OCI-LY1 (cell line): ENCODE measurements at regions not wholly inside any gene's neighbourhood (a gene's known extent, or its start where the extent isn't known, plus 50 kb on each side); places are given as distances from the start of the nearest gene placed in this dataset.

Source experiments
- H2AFZ ChIP-seq: fragments of 200-600 bp; sonication (generic), shearing (Covaris generic); 2 replicates; pipeline ENCODE4 v1.6.0; 2014; ENCODE audit warnings: antibody characterized with exemption, mild to moderate bottlenecking, low read length
- H3F3A ChIP-seq: fragments of 200-600 bp; sonication (generic), shearing (Covaris generic); 2 replicates; pipeline ENCODE4 v1.6.0; 2014; ENCODE audit warnings: mild to moderate bottlenecking, antibody characterized with exemption, low read length, moderate library complexity; ENCODE audit not compliant: insufficient read depth
- H3K27ac ChIP-seq: fragments of 200-600 bp; sonication (generic); 2 replicates; pipeline ENCODE4 v1.5.1; 2014; ENCODE audit warnings: low read length, mixed run types, mild to moderate bottlenecking, low read depth; ENCODE audit not compliant: poor library complexity, severe bottlenecking
- H3K27me3 ChIP-seq: fragments of 200-600 bp; sonication (generic); 2 replicates; pipeline ENCODE4 v1.6.0; 2014; ENCODE audit warnings: antibody characterized with exemption, mild to moderate bottlenecking, low read length, moderate library complexity; ENCODE audit not compliant: insufficient read depth
- H3K36me3 ChIP-seq: fragments of 200-600 bp; sonication (generic); 2 replicates; pipeline ENCODE4 v1.6.1; 2014; ENCODE audit warnings: mild to moderate bottlenecking, antibody characterized with exemption, low read length, moderate library complexity, mixed read lengths; ENCODE audit not compliant: insufficient read depth
- H3K4me1 ChIP-seq: fragments of 200-600 bp; sonication (generic); 2 replicates; pipeline ENCODE4 v1.5.1; 2014; ENCODE audit warnings: mild to moderate bottlenecking, low read length, moderate library complexity; ENCODE audit not compliant: insufficient read depth, severe bottlenecking
- H3K4me2 ChIP-seq: fragments of 200-600 bp; sonication (generic), shearing (Covaris generic); 2 replicates; pipeline ENCODE4 v1.6.1; 2014; ENCODE audit warnings: low read length
- H3K4me3 ChIP-seq: fragments of 200-600 bp; sonication (generic); 2 replicates; pipeline ENCODE4 v1.5.1; 2014; ENCODE audit warnings: low read length, low read depth, mild to moderate bottlenecking, mixed read lengths; ENCODE audit not compliant: poor library complexity, severe bottlenecking
- H3K79me2 ChIP-seq: fragments of 200-600 bp; shearing (Covaris generic); 2 replicates; pipeline ENCODE4 v1.6.1; 2016; ENCODE audit warnings: mixed run types, low read length, mixed read lengths; ENCODE audit not compliant: insufficient read depth
- H3K9ac ChIP-seq: fragments of 200-600 bp; sonication (generic), shearing (Covaris generic); 2 replicates; pipeline ENCODE4 v1.6.1; 2014; ENCODE audit warnings: mild to moderate bottlenecking, low read length, mixed read lengths
- H3K9me2 ChIP-seq: fragments of 200-600 bp; sonication (generic), shearing (Covaris generic); 2 replicates; pipeline ENCODE4 v1.6.1; 2014; ENCODE audit warnings: low read depth, mild to moderate bottlenecking, low read length, mixed read lengths
- H3K9me3 ChIP-seq: fragments of 200-600 bp; shearing (Covaris generic); 2 replicates; pipeline ENCODE4 v1.6.1; 2014; ENCODE audit warnings: low read length, mixed read lengths
- H4K20me1 ChIP-seq: fragments of 200-600 bp; sonication (generic), shearing (Covaris generic); 2 replicates; pipeline ENCODE4 v1.6.0; 2016; ENCODE audit warnings: mild to moderate bottlenecking, low read length; ENCODE audit not compliant: insufficient read depth
- EZH2 ChIP-seq: fragments of 200-600 bp; sonication (generic), shearing (Covaris generic); IDR thresholded peaks from 2 replicates; pipeline ENCODE4 v1.8.0; 2017; ENCODE audit warnings: borderline replicate concordance, mixed run types, mild to moderate bottlenecking, antibody characterized with exemption, low read length, moderate library complexity, mixed read lengths
- TF ChIP-seq, protein P1 (sequence below): fragments of 200-600 bp; sonication (generic), shearing (Covaris generic); IDR thresholded peaks from 2 replicates; pipeline ENCODE4 v1.5.1; 2017; ENCODE audit warnings: mild to moderate bottlenecking, antibody characterized with exemption, low read length, moderate library complexity, mixed read lengths

DNA sequence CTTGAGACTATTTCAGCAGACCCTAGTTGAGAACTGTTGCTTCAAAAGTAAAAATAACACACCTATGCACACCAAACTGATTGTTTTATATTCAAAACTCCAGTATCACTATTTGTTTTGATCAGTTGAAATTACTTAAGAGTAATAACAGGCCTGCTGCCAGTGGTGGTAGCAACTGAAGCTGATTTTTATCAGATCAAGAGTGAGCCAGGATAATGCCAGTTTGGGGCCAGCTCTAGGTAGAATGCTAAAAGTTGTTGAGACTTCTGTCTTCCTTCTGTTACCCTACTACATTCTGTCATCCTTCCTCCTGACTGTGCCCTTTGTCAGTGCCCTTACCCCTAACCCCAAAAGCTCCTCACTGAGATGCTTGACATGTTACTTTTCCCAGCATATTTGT, 228.7 kb upstream of the SPRY1 start:
- Histone ChIP-seq H4K20me1 (no peaks in the 10 kb centered on the region), H2AFZ (no peak overlapping the region), H3K36me3 (no peaks in the 10 kb centered on the region), H3K79me2 (no peaks in the 10 kb centered on the region), H3K4me3 (no peak overlapping the region), H3K4me1 (no peaks in the 10 kb centered on the region), H3F3A (no peaks in the 10 kb centered on the region), H3K9me3 (no peaks in the 10 kb centered on the region), H3K9ac (no peak overlapping the region), H3K27ac (no peak overlapping the region), H3K4me2 (no peak overlapping the region), H3K27me3 (no peaks in the 10 kb centered on the region), H3K9me2 (no peaks in the 10 kb centered on the region)
- TF ChIP-seq, protein P1, sequence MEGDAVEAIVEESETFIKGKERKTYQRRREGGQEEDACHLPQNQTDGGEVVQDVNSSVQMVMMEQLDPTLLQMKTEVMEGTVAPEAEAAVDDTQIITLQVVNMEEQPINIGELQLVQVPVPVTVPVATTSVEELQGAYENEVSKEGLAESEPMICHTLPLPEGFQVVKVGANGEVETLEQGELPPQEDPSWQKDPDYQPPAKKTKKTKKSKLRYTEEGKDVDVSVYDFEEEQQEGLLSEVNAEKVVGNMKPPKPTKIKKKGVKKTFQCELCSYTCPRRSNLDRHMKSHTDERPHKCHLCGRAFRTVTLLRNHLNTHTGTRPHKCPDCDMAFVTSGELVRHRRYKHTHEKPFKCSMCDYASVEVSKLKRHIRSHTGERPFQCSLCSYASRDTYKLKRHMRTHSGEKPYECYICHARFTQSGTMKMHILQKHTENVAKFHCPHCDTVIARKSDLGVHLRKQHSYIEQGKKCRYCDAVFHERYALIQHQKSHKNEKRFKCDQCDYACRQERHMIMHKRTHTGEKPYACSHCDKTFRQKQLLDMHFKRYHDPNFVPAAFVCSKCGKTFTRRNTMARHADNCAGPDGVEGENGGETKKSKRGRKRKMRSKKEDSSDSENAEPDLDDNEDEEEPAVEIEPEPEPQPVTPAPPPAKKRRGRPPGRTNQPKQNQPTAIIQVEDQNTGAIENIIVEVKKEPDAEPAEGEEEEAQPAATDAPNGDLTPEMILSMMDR, result no peak
- no peak for TF ChIP-seq EZH2

DNA sequence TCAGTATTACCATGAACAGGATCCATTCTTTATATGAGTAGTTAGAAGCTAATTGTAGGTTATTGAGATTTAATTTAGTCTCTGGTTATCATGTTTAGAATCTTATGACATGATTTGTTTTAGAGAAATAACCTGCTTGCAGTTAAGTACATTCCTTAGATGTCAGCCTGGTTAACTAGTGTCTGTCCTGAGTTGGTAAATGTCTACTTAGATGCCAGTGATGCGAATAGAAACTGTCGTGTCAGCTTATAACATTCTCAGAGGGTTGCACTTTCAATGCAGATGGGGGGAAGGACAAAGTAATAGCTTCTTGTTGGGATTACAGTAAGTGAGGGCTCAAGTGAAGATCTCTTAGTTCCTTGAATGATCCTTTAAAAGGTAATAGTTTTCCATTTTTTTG, 227.8 kb upstream of the SPRY1 start:
- Histone ChIP-seq H3K4me1 (no peaks in the 10 kb centered on the region), H3K4me2 (no peak overlapping the region), H3K9ac (no peak overlapping the region), H4K20me1 (no peaks in the 10 kb centered on the region), H3K9me3 (no peaks in the 10 kb centered on the region), H3K27me3 (no peaks in the 10 kb centered on the region), H3K4me3 (no peak overlapping the region), H3K79me2 (no peaks in the 10 kb centered on the region), H3K27ac (no peak overlapping the region), H3K36me3 (no peaks in the 10 kb centered on the region; the same call in 1 of the 2 replicates), H3F3A (no peaks in the 10 kb centered on the region), H3K9me2 (no peaks in the 10 kb centered on the region), H2AFZ (no peak overlapping the region)
- TF ChIP-seq EZH2, result no peak
- TF ChIP-seq, protein P1, result no peak

DNA sequence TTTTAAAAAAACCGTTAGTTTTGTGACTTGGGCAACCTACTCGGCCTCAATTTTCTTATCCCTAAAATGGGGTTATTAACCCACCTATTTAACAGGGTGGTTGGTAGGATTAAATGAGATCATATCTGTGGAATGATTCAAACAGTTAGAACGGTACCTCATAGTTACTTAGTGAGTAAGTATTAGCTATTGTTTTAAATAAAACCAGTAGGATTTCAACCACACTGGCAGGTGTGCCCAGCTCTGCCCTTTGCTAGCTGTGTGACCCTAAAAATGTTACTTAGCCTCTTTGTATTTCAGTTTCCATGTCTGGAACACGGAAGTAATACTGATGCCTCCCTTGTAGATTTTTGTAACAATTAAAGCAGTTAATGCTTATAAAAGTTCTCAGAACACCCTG, 225.8 kb upstream of the SPRY1 start:
- no peaks in the 10 kb centered on the region for H3K4me1 ChIP-seq
- H3K9me3 ChIP-seq, result no peaks in the 10 kb centered on the region
- no peak overlapping the region for H3K4me3 ChIP-seq
- H4K20me1 ChIP-seq, result no peaks in the 10 kb centered on the region
- no peak overlapping the region for H2AFZ ChIP-seq
- H3K27me3 ChIP-seq, result no peaks in the 10 kb centered on the region
- no peak overlapping the region for H3K9ac ChIP-seq
- H3K27ac ChIP-seq, result no peak overlapping the region
- H3F3A ChIP-seq, result no peaks in the 10 kb centered on the region
- no peaks in the 10 kb centered on the region for H3K79me2 ChIP-seq
- no peaks in the 10 kb centered on the region for H3K9me2 ChIP-seq
- no peak for TF ChIP-seq EZH2
- TF ChIP-seq, protein P1, result no peak
- no peak overlapping the region for H3K4me2 ChIP-seq
- H3K36me3 ChIP-seq, result no peaks in the 10 kb centered on the region; the same call in 1 of the 2 replicates
